GM19397 (cell line): ENCODE measurements at regions not wholly inside any gene's neighbourhood (a gene's known extent, or its start where the extent isn't known, plus 50 kb on each side); places are given as distances from the start of the nearest gene placed in this dataset.
A peak's percentile ranks its signal among the peaks of the same experiment; 100 is the strongest.
"Not testable (repeated sequence)": the region's sequence is repeated elsewhere in the genome, so short reads cannot be mapped to it uniquely, and the experiment has no call there.

Experiments used
- ATAC-seq: cut with Tn5 transposase; IDR thresholded peaks from one replicate; pipeline ENCODE4 v1.9.1; 2021; ENCODE audit warnings: mild to moderate bottlenecking, moderate library complexity; ENCODE audit not compliant: unreplicated experiment

GRCh38 chrX:84267432-84267831 lies 79.4 kb upstream of the RPS6KA6 start:
- ATAC-seq = not testable (repeated sequence)

- ATAC-seq = no peak
Observed at GRCh38 chrX:84259868-84260267, 71.9 kb upstream of the RPS6KA6 start.

GRCh38 chrX:84258708-84259107 lies 70.7 kb upstream of the RPS6KA6 start:
- ATAC-seq = peak; percentile 62

- ATAC-seq = no peak
Observed at GRCh38 chrX:84248226-84248625, 60.2 kb upstream of the RPS6KA6 start.

GRCh38 chrX:84240848-84241565 lies 53.0 kb upstream of the RPS6KA6 start:
- no peak for ATAC-seq
